ENCODE measurements at regions not wholly inside any gene's neighbourhood (a gene's known extent, or its start where the extent isn't known, plus 50 kb on each side); places are given as distances from the start of the nearest gene placed in this dataset.

GRCh38 chr14:56505361-56505760 is 74.2 kb upstream of the TMEM260 start:
- H3K36me3 ChIP-seq, result no peaks in the 10 kb centered on the region
- H3K9me3 ChIP-seq (replicated peaks in 1 of 11), result no peaks in the 10 kb centered on the region
- TF ChIP-seq Cebpa-rat (IDR thresholded peaks at IDR 0.05), result no peak
- H3K4me3 ChIP-seq, result no peak overlapping the region
- peaks cover 0 to 9% (median 4%) of the 10 kb centered on the region in 10 experiments; a peak in 9 of 20 replicates for H3K4me1 ChIP-seq
- H3K4me2 ChIP-seq, result no peak overlapping the region
- H4K20me1 ChIP-seq, result no peaks in the 10 kb centered on the region
- no peak overlapping the region for H3K27ac ChIP-seq
- H3K9ac ChIP-seq, result no peak overlapping the region
- H3K27me3 ChIP-seq, result no peaks in the 10 kb centered on the region

GRCh38 chr14:56512521-56512920 is 67.1 kb upstream of the TMEM260 start:
- Histone ChIP-seq H3K4me2 (no peak overlapping the region), H3K27me3 (no peaks in the 10 kb centered on the region), H3K9me3 (replicated peaks in 1 of 11) (no peaks in the 10 kb centered on the region), H3K4me3 (no peak overlapping the region), H4K20me1 (no peaks in the 10 kb centered on the region), H3K4me1 (no peaks in the 10 kb centered on the region; a peak in 1 of 20 replicates), H3K9ac (no peak overlapping the region), H3K36me3 (no peaks in the 10 kb centered on the region), H3K27ac (no peak overlapping the region)
- TF ChIP-seq Cebpa-rat (IDR thresholded peaks at IDR 0.05), result no peak

- peak overlapping the region in 2 of 11 experiments; percentile 3 to 27; a peak in 1 of 22 replicates for H3K4me2 ChIP-seq
- no peak overlapping the region for H3K27ac ChIP-seq
- H3K36me3 ChIP-seq, result no peaks in the 10 kb centered on the region
- no peaks in the 10 kb centered on the region for H3K9me3 ChIP-seq (replicated peaks in 1 of 11)
- no peaks in the 10 kb centered on the region for H4K20me1 ChIP-seq
- no peak overlapping the region for H3K9ac ChIP-seq
- no peak overlapping the region for H3K4me3 ChIP-seq
- H3K27me3 ChIP-seq, result no peaks in the 10 kb centered on the region
- H3K4me1 ChIP-seq, result no peaks in the 10 kb centered on the region; a peak in 1 of 20 replicates
- TF ChIP-seq Cebpa-rat (IDR thresholded peaks at IDR 0.05), result no peak
Observed at GRCh38 chr14:56514663-56515371, 64.8 kb upstream of the TMEM260 start.

GRCh38 chr14:56515739-56516138 is 63.9 kb upstream of the TMEM260 start:
- no peak overlapping the region for H3K9ac ChIP-seq
- no peaks in the 10 kb centered on the region; a peak in 1 of 20 replicates for H3K4me1 ChIP-seq
- no peaks in the 10 kb centered on the region for H3K9me3 ChIP-seq (replicated peaks in 1 of 11)
- no peak for TF ChIP-seq Cebpa-rat (IDR thresholded peaks at IDR 0.05)
- H4K20me1 ChIP-seq, result no peaks in the 10 kb centered on the region
- no peaks in the 10 kb centered on the region for H3K36me3 ChIP-seq
- no peak overlapping the region for H3K27ac ChIP-seq
- H3K4me2 ChIP-seq, result no peak overlapping the region
- H3K27me3 ChIP-seq, result no peaks in the 10 kb centered on the region
- H3K4me3 ChIP-seq, result no peak overlapping the region

GRCh38 chr14:56522403-56522802 is 57.2 kb upstream of the TMEM260 start:
- no peak overlapping the region for H3K9ac ChIP-seq
- H3K9me3 ChIP-seq (replicated peaks in 1 of 11), result no peaks in the 10 kb centered on the region
- TF ChIP-seq Cebpa-rat (IDR thresholded peaks at IDR 0.05), result no peak
- H3K27ac ChIP-seq, result no peak overlapping the region
- H3K36me3 ChIP-seq, result no peaks in the 10 kb centered on the region
- H3K4me3 ChIP-seq, result no peak overlapping the region
- H4K20me1 ChIP-seq, result no peaks in the 10 kb centered on the region
- H3K4me2 ChIP-seq, result no peak overlapping the region
- H3K4me1 ChIP-seq, result no peaks in the 10 kb centered on the region
- H3K27me3 ChIP-seq, result no peaks in the 10 kb centered on the region

GRCh38 chr14:56524971-56525677 is 54.5 kb upstream of the TMEM260 start:
- Histone ChIP-seq H3K9me3 (replicated peaks in 1 of 11) (no peaks in the 10 kb centered on the region), H3K4me1 (no peaks in the 10 kb centered on the region), H3K36me3 (no peaks in the 10 kb centered on the region), H3K4me3 (no peak overlapping the region), H3K27me3 (no peaks in the 10 kb centered on the region), H4K20me1 (no peaks in the 10 kb centered on the region), H3K4me2 (no peak overlapping the region), H3K9ac (no peak overlapping the region), H3K27ac (no peak overlapping the region)
- no peak for TF ChIP-seq Cebpa-rat (IDR thresholded peaks at IDR 0.05)

GRCh38 chr14:56528927-56529326 is 50.7 kb upstream of the TMEM260 start:
- no peaks in the 10 kb centered on the region for H3K9me3 ChIP-seq (replicated peaks in 1 of 11)
- H3K9ac ChIP-seq, result no peak overlapping the region
- H3K27ac ChIP-seq, result no peak overlapping the region
- no peak overlapping the region for H3K4me3 ChIP-seq
- H3K4me2 ChIP-seq, result no peak overlapping the region
- H3K27me3 ChIP-seq, result no peaks in the 10 kb centered on the region
- no peaks in the 10 kb centered on the region for H3K36me3 ChIP-seq
- H4K20me1 ChIP-seq, result no peaks in the 10 kb centered on the region
- no peaks in the 10 kb centered on the region for H3K4me1 ChIP-seq
- TF ChIP-seq Cebpa-rat (IDR thresholded peaks at IDR 0.05), result no peak

Measured in BLaER1 treated with 17β-estradiol and CSF1 and Interleukin-3, amounts not matched to agents 10 nM and 100 nM (cell line).